ENCODE measurements at regions not wholly inside any gene's neighbourhood (a gene's known extent, or its start where the extent isn't known, plus 50 kb on each side); places are given as distances from the start of the nearest gene placed in this dataset.

- TF ChIP-seq EZH2 (IDR thresholded peaks at IDR 0.05; ENCODE audit: borderline replicate concordance, control insufficient read depth, low read depth, low read length), result no peak
- no peak for TF ChIP-seq BRCA1 (IDR thresholded peaks at IDR 0.05; ENCODE audit: low read depth, low read length)
- TF ChIP-seq SPI1 (IDR thresholded peaks at IDR 0.05; ENCODE audit: borderline replicate concordance, insufficient read depth, low read depth, low read length), result no peak
- TF ChIP-seq ZZZ3 (IDR thresholded peaks at IDR 0.05; ENCODE audit: control insufficient read depth, insufficient read length, low read depth), result no peak
Measured at GRCh38 chr13:57568865-57569264, 62.7 kb upstream of the PCDH17 start (continued).

- ChIA-PET POLR2A (no interaction called here), RAD21 (ENCODE audit: unreplicated experiment) (no interaction called here), CTCF (interaction anchor here (0.6 kb wide), 1 partner anchor 1594 kb away, joined by 4 read pairs; no protein-coding TSS in a partner anchor), SMC1A (ENCODE audit: uncharacterized antibody, unreplicated experiment) (no interaction called here)
- Histone ChIP-seq H3K9me3 (replicated peaks; ENCODE audit: control insufficient read depth, insufficient read depth, low read length) (no peaks in the 10 kb centered on the region), H2AFZ (ENCODE audit: control insufficient read depth, low read depth, low read length) (no peak overlapping the region), H4K20me1 (ENCODE audit: control insufficient read depth, insufficient read depth) (no peaks in the 10 kb centered on the region), H3K27ac (ENCODE audit: control insufficient read depth, insufficient read depth) (no peak overlapping the region), H3K36me3 (ENCODE audit: control insufficient read depth in 2 of 2, insufficient read depth in 2 of 2, low read length in 1 of 2) (no peaks in the 10 kb centered on the region), H3K4me3 (no peak overlapping the region), H3K4me1 (ENCODE audit: control insufficient read depth, insufficient read depth, low read length) (no peaks in the 10 kb centered on the region), H3K9ac (ENCODE audit: control insufficient read depth, insufficient read depth, low read length) (no peak overlapping the region), H3K79me2 (ENCODE audit: control insufficient read depth, insufficient read depth, low read length) (no peaks in the 10 kb centered on the region), H3K27me3 (replicated peaks in 1 of 2; ENCODE audit: control insufficient read depth in 2 of 2, insufficient read depth in 2 of 2, low read length in 1 of 2) (no peaks in the 10 kb centered on the region), H3K4me2 (ENCODE audit: control insufficient read depth, insufficient read depth) (no peak overlapping the region)
- DNase-seq (ENCODE audit: low read depth, low spot score), result no peak
- in situ Hi-C loops (cut with MboI), result no loop called here
- intact Hi-C loops (cut with micrococcal nuclease; ENCODE audit: unreplicated experiment), result no loop called here
- FAIRE-seq, result no peak
- 6% methylated on average over 1 of the region's 1 CpG for WGBS (ENCODE audit: insufficient coverage, insufficient replicate concordance, low lambda C conversion rate, missing lambda C conversion rate)
- BruUV-seq (replicated peaks), result no TSS peak
- no peak for ATAC-seq
- no peak for TF ChIP-seq ZZZ3 (IDR thresholded peaks at IDR 0.05; ENCODE audit: control insufficient read depth, insufficient read length, low read depth)
- no peak for TF ChIP-seq ZBTB40 (IDR thresholded peaks at IDR 0.05; ENCODE audit: borderline replicate concordance)
- no peak for TF ChIP-seq CREB1 (IDR thresholded peaks at IDR 0.05; ENCODE audit: low read depth)
- TF ChIP-seq YY1 (IDR thresholded peaks at IDR 0.05; ENCODE audit: low read depth, low read length), result no peak
- TF ChIP-seq CREM (IDR thresholded peaks at IDR 0.05; ENCODE audit: low read depth), result no peak
- no peak for TF ChIP-seq HDGF (IDR thresholded peaks at IDR 0.05)
- TF ChIP-seq BCL3 (IDR thresholded peaks at IDR 0.05; ENCODE audit: borderline replicate concordance, insufficient read depth, low read depth, low read length, poor library complexity, severe bottlenecking), result no peak
- TF ChIP-seq MEF2B (IDR thresholded peaks at IDR 0.05; ENCODE audit: partially characterized antibody, poor library complexity, severe bottlenecking), result no peak
- TF ChIP-seq FOXK2 (IDR thresholded peaks at IDR 0.05), result no peak
- TF ChIP-seq EP300 (IDR thresholded peaks at IDR 0.05; ENCODE audit: borderline replicate concordance in 1 of 2, control insufficient read depth in 1 of 2, low read depth in 2 of 2, low read length in 2 of 2), result no peak
- TF ChIP-seq NBN (IDR thresholded peaks at IDR 0.05), result no peak
- no peak for TF ChIP-seq HDAC2 (IDR thresholded peaks at IDR 0.05)
- no peak for TF ChIP-seq MYC (IDR thresholded peaks at IDR 0.05; ENCODE audit: insufficient read depth, insufficient read length, insufficient replicate concordance, low read length, severe bottlenecking)
- no peak for TF ChIP-seq MXI1 (IDR thresholded peaks at IDR 0.05; ENCODE audit: low read depth, low read length)
- no peak for TF ChIP-seq MYB (IDR thresholded peaks at IDR 0.05; ENCODE audit: borderline replicate concordance, low read depth, low read length)
- no peak for TF ChIP-seq SUZ12 (IDR thresholded peaks at IDR 0.05; ENCODE audit: unreplicated experiment)
- TF ChIP-seq SIN3A (IDR thresholded peaks at IDR 0.05; ENCODE audit: low read depth, low read length), result no peak
Measured at GRCh38 chr13:57569986-57570385, 61.6 kb upstream of the PCDH17 start.

All from GM12878 (cell line).